ENCODE measurements at regions not wholly inside any gene's neighbourhood (a gene's known extent, or its start where the extent isn't known, plus 50 kb on each side); places are given as distances from the start of the nearest gene placed in this dataset.
"Not testable (repeated sequence)": the region's sequence is repeated elsewhere in the genome, so short reads cannot be mapped to it uniquely, and the experiment has no call there.

DNA sequence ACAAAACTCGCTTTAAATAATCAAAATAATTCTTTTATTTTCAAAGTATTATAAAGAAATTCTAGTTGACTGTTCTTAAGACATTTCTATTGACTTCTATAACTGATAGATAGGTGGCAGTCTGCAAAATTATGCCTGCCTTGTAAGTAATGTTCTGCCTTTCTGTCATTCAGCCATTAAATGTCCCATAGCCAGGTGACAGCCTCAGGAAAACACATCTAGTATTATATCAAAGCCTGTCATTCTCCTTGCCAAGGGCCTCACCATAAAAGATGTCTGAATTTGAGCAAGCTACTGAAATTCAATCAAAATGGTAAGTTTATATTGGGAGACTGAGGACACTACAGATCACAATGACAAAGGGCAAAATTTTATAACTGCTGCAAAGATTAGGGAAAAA, 170.4 kb upstream of the COX7C start:
- DNase-seq, result no peak

DNA sequence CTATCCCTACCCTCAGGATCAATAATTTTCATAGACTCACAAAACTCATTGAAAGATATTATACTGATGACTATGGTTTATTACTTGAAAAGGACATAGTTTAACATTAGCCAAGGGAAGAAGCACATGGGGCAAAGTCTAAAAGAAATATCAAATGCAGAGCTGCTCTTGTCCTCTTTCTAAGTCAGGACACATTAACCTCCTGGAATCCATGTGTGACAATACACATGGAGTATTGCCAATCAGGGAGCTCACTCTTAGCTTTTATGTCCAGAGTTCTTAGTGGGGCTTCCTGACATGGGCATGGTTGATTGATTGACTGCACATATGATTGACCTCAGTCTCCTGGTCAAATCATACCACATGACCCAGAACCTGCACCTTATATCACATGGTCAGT, 165.5 kb upstream of the COX7C start:
- DNase-seq, result no peak

DNA sequence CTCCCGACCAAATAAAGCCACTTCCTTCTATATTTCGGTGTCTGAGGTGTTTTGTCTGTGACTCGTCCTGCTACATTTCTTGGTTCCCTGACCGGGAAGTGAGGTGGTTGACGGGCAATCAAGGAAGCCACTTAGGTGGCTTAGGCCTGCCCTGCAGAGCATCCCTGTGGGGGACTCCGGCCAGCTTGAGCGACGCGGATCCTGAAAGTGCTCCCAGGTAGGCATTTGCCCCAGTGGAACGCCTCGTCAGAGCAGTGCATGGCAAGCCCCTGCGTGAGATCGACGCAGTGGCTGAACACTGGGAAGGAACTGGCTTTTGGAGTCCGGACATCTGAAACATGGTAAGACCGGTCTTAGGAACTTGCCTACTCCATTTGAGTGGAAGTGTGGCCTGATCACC, 157.2 kb upstream of the COX7C start:
- DNase-seq, result no peak

DNA sequence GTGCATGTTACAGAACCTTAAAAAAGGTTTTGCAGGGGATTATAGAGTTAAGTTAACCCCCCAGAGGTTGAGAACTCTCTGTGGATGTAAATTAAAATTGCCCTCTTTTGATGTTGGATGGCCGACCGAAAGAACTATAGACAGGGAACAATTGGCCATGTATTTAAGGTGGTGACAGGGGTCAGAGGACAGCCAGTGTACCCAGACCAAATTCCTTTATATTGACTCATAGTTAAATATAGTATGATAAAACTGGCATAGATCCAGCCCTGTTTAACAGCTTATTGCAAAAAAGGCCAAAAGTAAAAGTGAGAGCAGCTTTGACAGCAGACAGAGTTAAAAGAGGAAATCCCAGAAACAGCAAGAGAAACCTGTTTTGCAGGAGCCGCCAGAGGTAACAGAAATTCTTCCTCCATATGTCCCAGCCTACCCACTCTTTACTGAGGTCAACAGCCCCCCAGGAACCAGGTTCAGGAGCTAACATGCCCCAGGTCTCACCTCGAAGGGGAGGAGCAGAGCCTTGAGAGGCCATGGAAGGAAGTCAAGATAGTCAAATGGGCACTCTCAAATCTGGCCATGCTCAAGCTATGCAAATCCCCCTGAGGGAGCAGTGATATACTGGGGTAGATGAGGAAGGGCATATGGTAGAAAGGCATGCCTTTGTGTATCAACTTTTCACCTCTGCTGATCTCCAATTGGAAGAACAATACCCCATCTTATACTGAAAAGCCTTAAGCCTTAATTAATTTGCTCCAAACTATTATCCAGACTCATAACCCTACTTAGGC, 156.4 kb upstream of the COX7C start:
- no peak for DNase-seq

DNA sequence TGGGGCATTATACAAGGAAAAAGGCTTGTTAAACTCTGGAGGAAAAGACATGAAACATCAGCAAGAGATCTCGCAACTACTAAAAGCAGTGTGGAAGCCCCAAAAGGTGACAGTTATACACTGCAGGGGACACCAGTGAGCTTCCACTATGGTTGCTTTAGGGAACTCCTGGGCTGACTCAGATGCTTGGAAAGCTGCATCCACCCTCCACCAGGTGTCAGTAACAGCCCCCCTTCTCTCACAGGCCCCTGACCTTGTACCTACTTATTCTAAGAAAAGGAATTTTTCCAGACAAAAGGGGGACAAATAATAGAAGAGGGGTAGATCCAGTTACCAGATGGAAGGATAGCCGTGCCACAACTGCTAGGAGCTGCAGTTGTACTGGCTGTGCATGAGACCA, 154.4 kb upstream of the COX7C start:
- no peak for DNase-seq

DNA sequence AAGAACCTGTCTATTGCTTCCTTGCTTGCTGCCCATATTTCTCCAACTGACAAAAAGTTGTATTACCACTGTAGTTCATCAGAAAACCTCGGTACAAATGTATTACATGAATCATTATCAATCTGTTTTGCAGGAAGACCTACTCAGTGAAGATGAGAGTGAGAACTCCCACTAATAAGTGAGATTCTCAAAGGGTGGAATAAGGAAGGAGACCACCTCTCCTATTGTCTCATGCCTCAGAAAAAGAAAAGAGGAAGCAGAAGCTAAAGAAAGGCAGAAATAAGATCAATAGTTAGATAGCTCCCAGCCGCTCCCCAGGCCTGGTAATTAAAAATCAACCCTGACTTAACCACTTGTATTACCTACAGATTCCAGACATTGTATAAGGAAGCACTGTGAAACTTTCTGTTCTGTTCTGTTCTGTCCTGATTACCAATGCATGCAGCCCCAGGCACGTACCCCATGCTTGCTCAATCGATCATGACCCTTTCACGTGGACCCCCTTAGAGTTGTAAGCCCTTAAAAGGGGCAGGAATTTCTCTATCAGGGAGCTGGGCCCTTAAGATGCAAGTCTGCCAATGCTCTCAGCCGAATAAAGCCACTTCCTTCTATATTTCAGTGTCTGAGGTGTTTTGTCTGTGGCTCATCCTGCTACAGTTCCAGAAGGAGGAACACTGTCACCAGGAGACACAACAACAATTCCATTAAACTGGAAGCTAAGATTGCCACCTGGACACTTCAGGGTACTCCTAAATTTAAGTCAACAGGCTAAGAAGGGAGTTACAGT, 152.5 kb upstream of the COX7C start:
- peak in 1 of 6 experiments; percentile 0 for DNase-seq

DNA sequence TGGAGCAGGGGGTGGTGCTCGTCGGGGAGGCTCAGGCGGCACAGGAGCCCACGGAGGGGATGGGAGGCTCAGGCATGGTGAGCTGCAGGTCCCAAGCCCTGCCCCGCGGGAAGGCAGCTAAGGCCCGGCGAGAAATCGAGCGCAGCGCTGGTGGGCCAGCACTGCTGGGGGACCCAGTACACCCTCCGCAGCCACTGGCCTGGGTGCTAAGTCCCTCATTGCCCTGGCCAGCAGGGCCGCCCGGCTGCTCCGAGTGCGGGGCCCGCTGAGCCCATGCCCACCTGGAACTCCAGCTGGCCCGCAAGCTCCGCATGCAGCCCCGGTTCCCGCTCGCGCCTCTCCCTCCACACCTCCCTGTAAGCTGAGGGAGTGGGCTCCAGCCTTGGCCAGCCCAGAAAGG, 151.0 kb upstream of the COX7C start:
- not testable (repeated sequence) for DNase-seq

DNA sequence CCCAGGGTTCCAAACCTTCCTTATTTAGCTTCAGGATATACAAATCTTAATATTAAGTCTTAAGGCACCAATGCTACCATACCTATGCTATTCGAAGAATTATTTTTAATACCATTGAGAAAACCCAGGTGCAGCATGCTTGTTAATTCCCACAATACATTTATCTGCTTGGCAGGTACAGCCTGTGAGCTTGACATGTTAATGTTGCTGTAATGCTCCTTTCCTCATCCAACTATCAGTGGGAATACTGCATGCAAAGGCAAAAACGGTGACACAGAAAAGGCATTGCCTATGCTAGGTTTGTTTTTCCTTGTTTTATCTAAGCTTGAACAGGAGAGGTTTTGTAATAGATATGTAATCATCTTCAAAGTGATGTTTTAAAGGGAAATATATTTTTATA, 135.7 kb upstream of the COX7C start:
- no peak for DNase-seq

DNA sequence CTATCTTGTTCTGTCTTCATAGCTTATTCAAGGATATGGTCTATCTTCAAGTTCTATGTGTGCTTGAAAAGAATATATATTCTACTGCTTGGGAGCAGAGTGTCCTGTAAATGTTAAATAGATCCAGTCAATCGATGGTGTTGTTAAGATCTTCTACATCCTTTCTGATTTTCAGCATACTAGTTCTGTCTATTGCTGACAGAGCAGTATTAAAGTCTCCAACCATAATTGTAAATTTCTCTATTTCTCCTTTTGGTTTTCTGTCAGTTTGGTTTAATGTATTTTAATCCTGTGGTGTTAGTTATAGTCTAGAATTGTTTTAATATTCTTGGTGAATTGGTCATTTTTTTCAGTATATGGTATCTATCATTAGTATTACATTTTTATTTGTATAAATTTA, 124.0 kb upstream of the COX7C start:
- DNase-seq, result no peak

DNA sequence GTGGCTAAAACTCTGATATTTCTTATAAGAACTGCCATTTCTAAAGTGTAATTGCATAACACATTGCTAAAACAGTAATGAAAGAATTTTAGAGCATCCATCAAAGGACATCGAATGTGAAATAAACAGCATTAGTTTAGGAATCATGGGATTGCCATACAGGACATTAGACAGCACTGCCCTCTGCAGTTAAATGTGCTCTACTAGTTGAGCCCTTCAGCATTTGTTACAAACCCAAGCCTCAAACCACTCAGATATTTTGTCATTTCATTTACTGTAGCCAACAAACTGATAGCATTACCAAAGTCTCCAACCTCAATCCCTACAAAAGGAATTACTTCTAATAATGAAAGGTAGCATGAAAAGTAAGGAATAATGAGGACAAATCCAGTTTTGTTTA, 116.8 kb upstream of the COX7C start:
- no peak for DNase-seq

DNA sequence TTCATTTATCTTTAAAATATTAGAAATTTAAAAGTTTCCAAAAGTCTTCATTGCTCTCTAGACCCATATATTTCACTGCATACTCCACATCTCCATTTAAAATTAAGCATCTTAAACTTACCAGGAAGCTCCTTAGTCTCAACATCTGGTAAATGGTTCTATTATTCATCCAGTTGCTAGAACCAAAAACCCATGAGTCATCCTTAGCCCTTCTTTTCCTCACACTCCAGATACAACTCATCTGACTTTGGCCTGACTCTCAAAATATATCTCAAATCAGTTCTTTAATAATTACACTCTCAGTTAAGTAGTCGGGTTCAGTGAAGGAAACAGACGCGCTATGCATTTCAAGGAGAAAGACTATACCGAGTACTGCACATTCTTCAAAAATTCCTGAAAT, 110.2 kb upstream of the COX7C start:
- DNase-seq, result no peak

DNA sequence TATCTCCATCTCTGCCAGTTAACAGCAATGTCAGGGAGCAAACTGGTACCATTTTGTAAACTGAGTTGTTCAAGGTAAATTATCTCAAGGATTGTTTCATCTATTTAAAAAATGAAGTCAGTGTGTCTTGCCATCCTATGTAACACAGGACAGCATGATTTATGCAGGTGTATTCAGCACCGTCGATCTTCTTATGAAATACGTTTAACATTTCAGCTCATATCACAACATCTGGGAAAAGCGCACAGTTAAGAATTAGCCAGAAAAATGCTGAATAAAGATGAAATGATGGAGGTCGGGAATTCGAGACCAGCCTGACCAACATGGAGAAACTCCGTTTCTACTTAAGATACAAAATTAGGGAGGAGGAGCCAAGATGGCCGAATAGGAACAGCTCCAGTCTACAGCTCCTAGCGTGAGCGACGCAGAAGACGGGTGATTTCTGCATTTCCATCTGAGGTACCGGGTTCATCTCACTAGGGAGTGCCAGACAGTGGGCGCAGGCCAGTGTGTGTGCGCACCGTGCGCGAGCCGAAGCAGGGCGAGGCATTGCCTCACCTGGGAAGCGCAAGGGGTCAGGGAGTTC, 107.3 kb upstream of the COX7C start:
- not testable (repeated sequence) for DNase-seq

DNA sequence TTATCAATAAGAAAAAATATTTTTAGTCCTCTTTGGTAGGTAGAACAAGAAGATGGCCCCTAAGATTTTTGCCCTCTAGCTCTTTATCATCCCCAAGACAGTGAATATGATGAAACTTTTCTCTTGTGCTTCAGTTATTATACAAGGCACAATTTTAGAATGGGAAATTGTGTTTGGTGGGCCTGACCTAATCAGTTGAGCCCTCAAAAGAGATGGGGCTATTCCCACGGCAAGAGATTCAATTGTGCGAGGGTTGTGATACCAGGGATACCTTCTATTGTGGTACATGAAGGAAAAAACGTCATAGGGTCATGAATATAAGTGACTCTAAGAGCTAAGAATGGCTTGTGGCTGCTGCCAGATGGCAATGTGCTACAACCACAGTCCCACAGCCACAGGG, 94.0 kb upstream of the COX7C start:
- no peak for DNase-seq

DNA sequence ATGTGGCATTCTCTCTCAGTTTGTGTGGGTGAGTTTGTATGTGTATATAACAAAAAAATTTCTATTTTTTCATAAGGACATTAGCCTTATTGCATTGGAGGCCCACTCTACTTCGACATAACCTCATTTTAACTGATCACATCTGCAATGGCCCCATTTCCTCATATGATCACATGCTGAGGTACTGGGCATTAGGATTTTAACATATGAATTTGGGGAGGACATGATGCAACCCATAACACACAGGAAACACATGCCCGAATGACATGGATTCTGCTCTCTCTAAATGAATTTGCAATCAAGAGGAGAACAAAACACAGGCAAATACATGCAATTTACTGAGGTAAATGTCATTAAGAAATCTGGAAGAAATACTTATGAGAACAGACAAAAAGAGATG, 92.1 kb upstream of the COX7C start:
- no peak for DNase-seq

DNA sequence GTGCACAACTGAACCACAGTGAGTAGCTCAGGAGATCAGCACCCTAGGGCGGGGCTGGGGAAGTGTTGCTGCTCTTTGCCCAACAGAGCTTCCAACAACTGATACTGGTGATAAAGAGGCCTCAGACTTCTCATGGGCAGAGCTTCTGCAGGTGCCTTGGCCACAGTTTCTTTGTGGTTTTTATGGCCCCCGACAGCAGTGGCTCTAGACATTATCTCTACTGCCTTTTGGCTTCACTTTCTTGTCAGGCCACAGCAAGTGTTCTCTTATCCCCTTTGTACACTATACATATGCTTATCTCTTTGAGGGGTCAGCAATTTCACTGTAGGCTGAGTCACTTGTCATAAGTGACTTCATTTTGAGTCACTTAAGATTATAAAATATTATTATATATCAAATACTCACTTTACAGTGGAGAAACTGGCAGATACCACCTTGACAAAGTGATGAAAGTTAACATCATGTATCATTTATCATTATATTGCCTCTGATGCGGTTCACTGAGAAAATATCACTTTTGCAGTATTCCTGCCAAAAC, 90.9 kb upstream of the COX7C start:
- no peak for DNase-seq

DNA sequence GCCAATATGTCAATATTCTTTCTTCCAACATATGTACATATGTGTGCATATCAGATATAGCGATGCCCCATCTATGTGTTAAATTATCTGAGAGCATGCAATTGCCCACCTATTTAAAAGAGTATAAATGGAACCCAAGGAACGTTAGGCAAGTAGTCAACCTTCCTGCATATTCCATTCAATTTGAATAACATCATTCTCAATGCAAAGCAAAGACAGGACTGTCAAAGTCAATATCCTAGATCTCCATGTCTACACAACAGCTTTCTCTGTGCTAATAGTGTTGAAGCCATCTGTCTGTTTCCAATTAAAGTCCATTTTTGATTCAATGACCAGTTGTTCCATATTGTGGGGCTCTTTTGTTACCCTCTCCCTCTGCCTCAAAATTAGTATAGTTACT, 85.3 kb upstream of the COX7C start:
- DNase-seq, result no peak

DNA sequence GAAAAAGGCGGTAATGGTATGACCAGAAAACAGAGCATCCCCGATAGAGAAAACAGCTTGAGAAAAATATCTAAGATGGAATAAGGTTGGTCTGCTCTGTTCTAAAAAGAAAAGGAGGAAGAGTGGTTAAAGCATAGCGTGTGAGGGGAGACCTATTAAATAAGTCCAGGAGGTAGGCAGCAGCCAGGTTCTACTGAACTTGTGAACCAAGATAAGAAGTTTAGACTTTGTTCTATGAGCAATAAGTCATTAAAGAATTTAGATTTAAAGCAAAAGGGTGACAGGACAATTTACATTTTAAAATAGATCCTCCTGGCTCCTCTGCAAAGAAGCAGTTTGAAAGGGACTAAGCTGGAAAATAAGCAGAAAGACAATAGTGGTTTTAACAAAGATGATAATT, 81.3 kb upstream of the COX7C start:
- DNase-seq, result no peak

DNA sequence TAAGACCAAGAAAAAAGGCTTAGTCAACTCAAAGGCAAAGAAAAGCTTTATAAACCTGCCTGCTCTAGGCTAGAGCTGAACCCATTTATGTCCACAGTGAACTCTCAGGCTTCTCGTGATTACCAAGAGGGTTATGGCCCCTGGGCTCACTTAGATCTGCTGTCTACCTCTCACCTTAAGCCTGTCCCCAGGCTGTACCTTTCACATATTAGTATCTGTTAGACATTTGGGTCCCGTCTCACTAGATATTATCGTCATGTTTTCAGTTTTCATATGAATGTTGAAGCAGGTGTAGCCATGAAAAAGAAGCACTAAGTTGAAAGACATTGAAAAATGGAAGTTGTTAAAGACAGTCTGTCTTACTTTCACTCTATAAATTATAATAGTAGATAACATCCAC, 75.2 kb upstream of the COX7C start:
- DNase-seq, result no peak

DNA sequence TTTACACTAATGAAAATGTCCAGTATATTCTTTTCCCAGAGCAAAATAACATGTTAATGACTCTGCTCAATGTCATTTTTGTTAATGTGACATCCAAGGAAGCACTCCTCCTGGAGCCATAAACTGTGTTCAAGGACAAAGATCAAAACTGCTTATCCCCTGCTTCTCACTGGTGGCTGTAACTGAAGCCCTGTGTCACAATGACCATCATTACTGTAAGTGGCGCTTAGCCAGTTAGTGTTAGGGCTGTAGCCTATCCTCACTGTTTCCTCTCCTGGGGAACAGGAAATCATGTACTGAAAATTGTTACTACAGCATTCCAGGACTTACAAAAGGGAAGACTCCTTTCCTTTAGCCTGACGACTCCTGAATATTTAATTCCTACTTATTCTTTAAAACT, 71.7 kb upstream of the COX7C start:
- no peak for DNase-seq

DNA sequence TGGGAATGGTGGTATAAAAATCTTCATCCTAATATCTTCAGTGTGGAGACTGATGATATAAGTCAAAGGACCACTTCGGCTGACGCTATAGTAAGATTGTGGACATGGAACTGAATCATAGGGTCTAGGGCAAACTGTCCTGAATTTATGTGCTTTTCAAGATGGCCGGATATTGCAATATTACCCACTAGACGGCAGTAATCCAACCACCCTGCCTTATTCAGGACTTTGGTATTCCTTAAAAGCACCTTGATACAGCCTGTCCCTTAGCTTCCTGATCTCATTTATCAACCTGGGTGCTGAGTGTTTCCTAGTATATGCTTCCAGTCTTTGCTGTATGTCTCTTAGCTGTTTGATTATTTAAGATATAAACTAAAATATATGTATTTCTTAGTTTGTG, 71.2 kb upstream of the COX7C start:
- DNase-seq, result no peak

DNA sequence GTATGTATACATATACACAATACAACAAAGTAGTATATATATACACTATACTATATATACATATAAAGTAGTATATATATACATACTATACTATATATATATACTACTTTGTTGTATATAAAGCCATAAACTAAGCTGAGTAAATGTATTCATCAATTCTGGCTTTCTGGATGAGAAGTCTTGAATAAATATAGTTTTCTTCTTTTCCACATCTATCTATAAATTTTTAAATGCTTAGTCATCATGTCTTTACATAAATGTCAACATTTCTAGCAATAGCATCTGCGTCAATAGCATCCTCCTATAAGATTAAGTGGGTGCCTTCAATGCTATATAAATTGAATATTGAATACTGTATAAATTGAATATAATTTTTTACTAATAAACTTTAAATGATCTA, 63.1 kb upstream of the COX7C start:
- DNase-seq, result no peak

DNA sequence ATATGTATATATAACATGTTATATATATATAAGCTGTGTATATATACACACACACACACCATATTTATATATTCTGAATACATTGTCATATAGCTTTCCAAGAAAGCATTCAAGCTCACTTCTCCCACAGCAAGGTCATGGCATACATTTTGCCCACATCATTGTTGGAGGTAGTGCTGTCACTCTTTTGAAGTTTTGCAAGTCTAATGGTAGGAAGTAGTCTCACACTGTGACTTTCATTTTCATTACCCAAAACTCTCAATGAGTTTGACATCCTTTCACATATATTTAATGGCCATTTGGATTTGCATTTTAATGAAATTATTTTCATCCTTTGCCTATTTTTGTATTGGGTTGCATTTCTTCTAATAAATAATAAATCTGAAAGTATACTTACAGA, 59.8 kb upstream of the COX7C start:
- DNase-seq, result no peak

DNA sequence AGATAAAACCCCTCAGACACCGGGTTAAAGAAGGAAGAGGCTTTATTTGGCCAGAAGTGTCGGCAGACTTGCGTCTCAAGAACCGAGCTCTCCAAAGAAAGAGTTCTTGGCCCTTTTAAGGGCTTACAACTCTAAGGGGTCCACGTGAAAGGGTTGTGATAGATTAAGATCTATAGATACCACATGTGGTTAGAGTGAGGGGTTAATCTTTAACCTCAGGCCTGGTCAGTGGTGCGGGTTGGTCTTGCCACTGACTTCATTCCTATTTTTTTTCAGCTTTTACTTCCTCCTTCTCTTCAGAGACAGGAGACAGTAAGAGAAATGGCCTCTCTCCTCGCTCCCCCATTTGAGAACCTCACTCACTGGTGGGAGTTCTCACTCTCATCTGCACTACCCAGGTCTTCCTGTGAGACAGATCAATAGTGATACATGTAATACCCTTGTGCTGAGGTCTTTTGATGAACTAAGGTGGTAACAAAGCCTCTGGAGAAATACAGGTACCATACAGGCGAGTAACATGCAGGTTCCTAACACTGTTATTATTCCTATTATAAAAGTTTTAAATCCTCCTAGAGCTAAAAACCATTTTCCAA, 52.4 kb upstream of the COX7C start:
- no peak for DNase-seq

DNA sequence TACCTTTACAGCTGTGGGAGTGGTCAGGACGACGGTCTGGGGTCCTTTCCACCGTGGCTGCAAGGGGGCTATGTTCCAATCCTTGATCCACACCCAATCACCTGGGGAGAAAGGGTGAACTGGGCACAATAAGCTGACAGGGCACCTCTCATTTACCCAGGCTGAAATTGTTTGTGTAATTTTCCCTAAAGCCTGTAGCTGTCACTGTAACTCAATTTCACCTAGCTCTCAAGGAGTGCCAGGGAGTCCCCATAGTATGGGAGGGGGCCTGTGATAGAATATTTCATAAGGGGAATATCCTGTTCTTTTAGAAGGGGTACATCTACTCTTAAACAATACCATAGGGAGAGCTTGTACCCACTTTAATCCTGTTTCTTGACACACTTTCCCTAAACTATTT, 51.7 kb upstream of the COX7C start:
- DNase-seq, result not testable (repeated sequence)
